HL-60 (cell line): ENCODE measurements at regions not wholly inside any gene's neighbourhood (a gene's known extent, or its start where the extent isn't known, plus 50 kb on each side); places are given as distances from the start of the nearest gene placed in this dataset.

Experiments used
- CTCF ChIP-seq: IDR thresholded peaks from one replicate; pipeline ENCODE4 v1.5.1; 2011; ENCODE audit warnings: low read length, control low read depth, inconsistent platforms; ENCODE audit not compliant: insufficient read depth
- GABPA ChIP-seq: IDR thresholded peaks from 2 replicates; pipeline ENCODE4 v1.6.1; 2012; ENCODE audit warnings: low read depth
- POLR2AphosphoS5 ChIP-seq: IDR thresholded peaks from 2 replicates; pipeline ENCODE4 v1.6.1; 2012; ENCODE audit warnings: low read depth
- REST ChIP-seq: IDR thresholded peaks from 2 replicates; pipeline ENCODE4 v1.6.1; 2012; ENCODE audit warnings: low read depth; ENCODE audit not compliant: insufficient replicate concordance
- SPI1 ChIP-seq: IDR thresholded peaks from 2 replicates; pipeline ENCODE4 v1.6.1; 2012; ENCODE audit warnings: low read depth, mild to moderate bottlenecking, borderline replicate concordance

GRCh38 chr3:73680391-73681095 lies 55.8 kb upstream of the PDZRN3 start:
- TF ChIP-seq CTCF = no peak
- TF ChIP-seq GABPA = no peak
- TF ChIP-seq POLR2AphosphoS5 = no peak
- no peak for TF ChIP-seq REST
- TF ChIP-seq SPI1 = no peak
